ENCODE measurements at regions not wholly inside any gene's neighbourhood (a gene's known extent, or its start where the extent isn't known, plus 50 kb on each side); places are given as distances from the start of the nearest gene placed in this dataset.

GRCh38 chr14:21913759-21914158 lies 240.1 kb upstream of the OR4E1 start (continued):
- TF ChIP-seq AGO1 (IDR thresholded peaks at IDR 0.05; ENCODE audit: low read depth, low read length, poor library complexity, severe bottlenecking) (no peak), ZNF574 (CRISPR knock-in tag; IDR thresholded peaks at IDR 0.05) (0 out of 2 replicates have a peak, but pooled peaks have one; percentile 41), KLF13 (CRISPR knock-in tag; IDR thresholded peaks at IDR 0.05) (no peak), SOX6 (IDR thresholded peaks at IDR 0.05) (no peak), SOX6 (CRISPR knock-in tag; IDR thresholded peaks at IDR 0.05) (no peak), CTCF (CRISPR knock-in tag; IDR thresholded peaks at IDR 0.05) (peak; percentile 81), ZNF879 (CRISPR knock-in tag; IDR thresholded peaks at IDR 0.05) (no peak), ZNF207 (IDR thresholded peaks at IDR 0.05; ENCODE audit: borderline replicate concordance) (no peak), HOXA3 (CRISPR knock-in tag; IDR thresholded peaks at IDR 0.05) (no peak), MIXL1 (CRISPR knock-in tag; IDR thresholded peaks at IDR 0.05) (0 out of 2 replicates have a peak, but pooled peaks have one; percentile 42), MATR3 (CRISPR knock-in tag; IDR thresholded peaks at IDR 0.05) (no peak), GFI1 (CRISPR knock-in tag; IDR thresholded peaks at IDR 0.05; ENCODE audit: borderline replicate concordance) (no peak), BCL3 (CRISPR knock-in tag; IDR thresholded peaks at IDR 0.05) (no peak), NFE2L2 (IDR thresholded peaks at IDR 0.05; ENCODE audit: low read length) (no peak), SUZ12 (IDR thresholded peaks at IDR 0.05; ENCODE audit: low read depth, low read length) (no peak), XRCC5 (optimal IDR thresholded peaks at IDR 0.05; ENCODE audit: low read length) (peak; percentile 73), ZNF256 (CRISPR knock-in tag; conservative IDR thresholded peaks at IDR 0.05) (no peak), SRF (IDR thresholded peaks at IDR 0.05; ENCODE audit: low read depth, low read length) (peak; percentile 60; the same call in 1 of the 2 replicates), ZNF749 (CRISPR knock-in tag; IDR thresholded peaks at IDR 0.05; ENCODE audit: borderline replicate concordance) (no peak), GABPB1 (CRISPR knock-in tag; IDR thresholded peaks at IDR 0.05) (peak; percentile 58; the same call in 1 of the 2 replicates), FOXK2 (IDR thresholded peaks at IDR 0.05) (no peak), PHF20 (CRISPR knock-in tag; IDR thresholded peaks at IDR 0.05) (no peak), MEIS2 (CRISPR knock-in tag; IDR thresholded peaks at IDR 0.05) (no peak), ZNF264 (CRISPR knock-in tag; IDR thresholded peaks at IDR 0.05) (no peak), SOX13 (IDR thresholded peaks at IDR 0.05) (no peak), SOX13 (CRISPR knock-in tag; conservative IDR thresholded peaks at IDR 0.05 in 1 of 2, IDR thresholded peaks at IDR 0.05 in 1 of 2) (no peak), RCOR2 (CRISPR knock-in tag; IDR thresholded peaks at IDR 0.05) (no peak), HOXA7 (CRISPR knock-in tag; IDR thresholded peaks at IDR 0.05) (no peak), NAIF1 (CRISPR knock-in tag; IDR thresholded peaks at IDR 0.05; ENCODE audit: borderline replicate concordance) (no peak), ZNF850 (CRISPR knock-in tag; conservative IDR thresholded peaks at IDR 0.05) (no peak), ZNF468 (CRISPR knock-in tag; IDR thresholded peaks at IDR 0.05) (no peak)

Data from HepG2 (cell line).